Tibial nerve (tissue), 4 donors: ENCODE measurements at regions not wholly inside any gene's neighbourhood (a gene's known extent, or its start where the extent isn't known, plus 50 kb on each side); places are given as distances from the start of the nearest gene placed in this dataset.

ENCODE experiments used
- DNase-seq, 2 donors: peaks; one replicate each; pipeline ENCODE4 v3.0.0-alpha.2; 2019; ENCODE audit warnings: low spot score in 2 of 2
- H3K27ac ChIP-seq, 4 donors: fragments of 200-600 bp; sonication (generic) in 3 of 4; one replicate each; pipeline ENCODE4 v1.5.1; 2017 to 2019; ENCODE audit warnings: mild to moderate bottlenecking in 1 of 4
- H3K27me3 ChIP-seq, 2 donors: fragments of 200-600 bp; sonication (generic) in 1 of 2; one replicate each; pipeline versions ENCODE4 v1.5.1 to v1.6.0; 2017 to 2019
- H3K36me3 ChIP-seq, 3 donors: fragments of 200-600 bp; sonication (generic); one replicate each; pipeline ENCODE4 v1.5.1; 2018 to 2019
- H3K4me1 ChIP-seq, 4 donors: fragments of 200-600 bp; sonication (generic) in 3 of 4; one replicate each; pipeline ENCODE4 v1.5.1; 2017 to 2019
- H3K4me3 ChIP-seq, 4 donors: fragments of 200-600 bp; sonication (generic) in 3 of 4; one replicate each; pipeline ENCODE4 v1.5.1; 2017 to 2019; ENCODE audit warnings: mild to moderate bottlenecking in 1 of 4, moderate library complexity in 1 of 4
- H3K9me3 ChIP-seq, 4 donors: fragments of 200-600 bp; sonication (generic) in 3 of 4; one replicate each; pipeline ENCODE4 v1.5.1; 2017 to 2019
- CTCF ChIP-seq, 5 experiments: fragments of 200-600 bp in 3 of 5; fragments of 450-650 bp in 2 of 5; sonication (generic) in 3 of 5; IDR thresholded peaks; one replicate each; pipeline ENCODE4 v1.5.1; 2016 to 2019; ENCODE audit warnings: antibody characterized with exemption in 5 of 5, mild to moderate bottlenecking in 3 of 5, moderate library complexity in 2 of 5
- EP300 ChIP-seq, 2 donors: sonication (generic); formaldehyde crosslinking; IDR thresholded peaks; one replicate each; pipeline ENCODE4 v1.6.1; 2017; ENCODE audit warnings: antibody characterized with exemption in 2 of 2, mild to moderate bottlenecking in 1 of 2
- POLR2A ChIP-seq, 2 donors: fragments of 450-650 bp; IDR thresholded peaks; one replicate each; pipeline ENCODE4 v1.6.1; 2017; ENCODE audit warnings: antibody characterized with exemption in 2 of 2, mild to moderate bottlenecking in 2 of 2, moderate library complexity in 2 of 2
- WGBS, 2 donors: methylation state at CpG; one replicate each; pipeline ENCODE4 v1.1.5; 2018; 5-methylcytosine and 5-hydroxymethylcytosine counted together

- peaks cover 0 to 8% (median 0%) of the 10 kb centered on the region in 4 donors for H3K9me3 ChIP-seq
- TF ChIP-seq POLR2A (IDR thresholded peaks at IDR 0.05) (no peak), CTCF (IDR thresholded peaks at IDR 0.05) (no peak), EP300 (IDR thresholded peaks at IDR 0.05) (no peak)
- no peaks in the 10 kb centered on the region for H3K27me3 ChIP-seq
- DNase-seq: no peak
- H3K4me1 ChIP-seq: peaks cover 0 to 10% (median 0%) of the 10 kb centered on the region in 4 donors
- H3K4me3 ChIP-seq: no peak overlapping the region
- peak overlapping the region in 1 of 4 donors; percentile 59 for H3K27ac ChIP-seq
- WGBS, 2 donors: 44 to 46% methylated on average over 10 of the region's 10 CpGs
- H3K36me3 ChIP-seq: no peaks in the 10 kb centered on the region
These were observed 150.0 kb upstream of the AGAP1 start for GRCh38 chr2:235343869-235344268.

- Histone ChIP-seq H3K4me3 (no peak overlapping the region), H3K36me3 (no peaks in the 10 kb centered on the region), H3K27ac (no peak overlapping the region), H3K4me1 (peaks cover 0 to 10% (median 0%) of the 10 kb centered on the region in 4 donors), H3K27me3 (no peaks in the 10 kb centered on the region), H3K9me3 (peaks cover 0 to 6% (median 0%) of the 10 kb centered on the region in 4 donors)
- no peak for DNase-seq
- WGBS, 2 donors: 92 to 100% methylated on average over 1 of the region's 1 CpG
- TF ChIP-seq CTCF (IDR thresholded peaks at IDR 0.05) (no peak), EP300 (IDR thresholded peaks at IDR 0.05) (no peak), POLR2A (IDR thresholded peaks at IDR 0.05) (no peak)
These were observed 148.1 kb upstream of the AGAP1 start for GRCh38 chr2:235345745-235346144.

DNA sequence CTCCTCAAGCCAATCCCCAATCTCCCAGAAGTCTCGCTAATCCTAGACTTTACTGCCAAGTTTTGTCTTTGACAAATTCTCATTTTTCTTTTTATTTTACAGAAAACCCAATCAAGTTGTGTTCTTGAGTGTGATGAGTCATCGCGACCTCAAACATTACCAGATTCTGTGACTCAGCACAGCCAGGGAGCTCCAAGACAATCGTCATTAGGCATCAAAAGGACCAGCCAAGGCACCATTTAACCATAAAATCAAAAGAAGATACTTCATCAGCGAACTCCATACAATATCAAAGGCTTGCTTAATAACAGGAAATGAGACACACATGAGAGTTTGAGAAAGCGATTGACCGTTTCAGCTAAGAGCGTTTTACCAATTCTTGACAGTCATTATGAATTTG is 146.2 kb upstream of the AGAP1 start:
- no peak overlapping the region for H3K4me3 ChIP-seq
- no peaks in the 10 kb centered on the region for H3K36me3 ChIP-seq
- no peak for TF ChIP-seq CTCF (IDR thresholded peaks at IDR 0.05)
- TF ChIP-seq POLR2A (IDR thresholded peaks at IDR 0.05): no peak
- no peak for TF ChIP-seq EP300 (IDR thresholded peaks at IDR 0.05)
- H3K4me1 ChIP-seq: peaks cover 0 to 10% (median 0%) of the 10 kb centered on the region in 4 donors
- 70 to 80% methylated on average over 8 of the region's 8 CpGs for WGBS, 2 donors
- H3K27me3 ChIP-seq: no peaks in the 10 kb centered on the region
- H3K27ac ChIP-seq: no peak overlapping the region
- DNase-seq: no peak
- H3K9me3 ChIP-seq: peaks cover 0 to 2% (median 0%) of the 10 kb centered on the region in 4 donors

DNA sequence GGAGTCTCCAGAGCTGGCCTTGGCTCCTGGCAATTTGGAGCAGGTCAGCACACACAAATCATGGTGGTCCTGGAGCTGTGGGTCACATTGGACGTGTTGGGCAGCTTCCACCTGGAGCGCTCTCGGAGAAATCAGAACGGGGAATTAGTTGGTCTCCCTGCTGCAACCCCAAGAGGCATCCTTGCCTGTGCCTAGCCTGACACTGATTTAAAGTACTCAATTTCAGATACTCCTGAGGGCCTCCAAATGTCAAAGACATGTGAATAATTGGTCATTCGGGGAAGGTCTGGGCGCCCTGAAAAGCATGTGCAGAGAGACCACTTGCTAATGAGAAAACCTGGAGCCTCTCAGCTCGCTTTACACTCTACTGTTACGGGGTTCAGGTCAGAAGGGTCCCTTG is 145.5 kb upstream of the AGAP1 start:
- no peak overlapping the region for H3K4me3 ChIP-seq
- WGBS, 2 donors: 82 to 90% methylated on average over 8 of the region's 8 CpGs
- peaks cover 0 to 10% (median 0%) of the 10 kb centered on the region in 4 donors for H3K4me1 ChIP-seq
- no peak for DNase-seq
- no peak overlapping the region for H3K27ac ChIP-seq
- no peaks in the 10 kb centered on the region for H3K27me3 ChIP-seq
- no peaks in the 10 kb centered on the region for H3K36me3 ChIP-seq
- H3K9me3 ChIP-seq: no peaks in the 10 kb centered on the region
- TF ChIP-seq EP300 (IDR thresholded peaks at IDR 0.05): no peak
- TF ChIP-seq POLR2A (IDR thresholded peaks at IDR 0.05): no peak
- no peak for TF ChIP-seq CTCF (IDR thresholded peaks at IDR 0.05)

DNA sequence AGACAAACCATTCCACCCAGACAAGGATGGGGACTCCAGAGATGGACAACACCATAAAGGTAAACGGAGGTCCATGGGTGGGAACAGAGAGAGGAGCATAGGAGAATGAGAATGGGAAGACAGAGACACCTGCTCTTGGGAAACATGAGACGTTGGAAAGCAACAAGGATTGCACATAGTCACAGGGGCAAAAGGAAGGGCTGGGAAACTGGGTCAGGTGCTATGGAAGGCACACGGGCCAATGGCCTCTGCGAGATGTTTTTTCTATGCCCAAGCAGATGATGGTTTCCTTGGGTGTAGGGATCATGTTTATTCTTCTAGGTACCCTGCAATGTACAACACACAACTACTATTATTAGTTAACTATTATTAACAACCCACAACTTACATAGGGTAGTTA is 143.6 kb upstream of the AGAP1 start:
- no peaks in the 10 kb centered on the region for H3K4me1 ChIP-seq
- DNase-seq: no peak
- no peak overlapping the region for H3K4me3 ChIP-seq
- H3K27me3 ChIP-seq: no peaks in the 10 kb centered on the region
- H3K36me3 ChIP-seq: no peaks in the 10 kb centered on the region
- no peaks in the 10 kb centered on the region for H3K9me3 ChIP-seq
- TF ChIP-seq POLR2A (IDR thresholded peaks at IDR 0.05): no peak
- TF ChIP-seq CTCF (IDR thresholded peaks at IDR 0.05): no peak
- no peak for TF ChIP-seq EP300 (IDR thresholded peaks at IDR 0.05)
- no peak overlapping the region for H3K27ac ChIP-seq
- WGBS, 2 donors: 91 to 92% methylated on average over 4 of the region's 4 CpGs
